SIG-M5 treated with dmso at 0.1 percent for 504 hours (cell line): ENCODE measurements at regions not wholly inside any gene's neighbourhood (a gene's known extent, or its start where the extent isn't known, plus 50 kb on each side); places are given as distances from the start of the nearest gene placed in this dataset.

ENCODE experiments used
- DNase-seq: peaks from one replicate; lab custom pipeline; 2025; ENCODE audit not compliant: unreplicated experiment; lab: John Stamatoyannopoulos, UW

DNA sequence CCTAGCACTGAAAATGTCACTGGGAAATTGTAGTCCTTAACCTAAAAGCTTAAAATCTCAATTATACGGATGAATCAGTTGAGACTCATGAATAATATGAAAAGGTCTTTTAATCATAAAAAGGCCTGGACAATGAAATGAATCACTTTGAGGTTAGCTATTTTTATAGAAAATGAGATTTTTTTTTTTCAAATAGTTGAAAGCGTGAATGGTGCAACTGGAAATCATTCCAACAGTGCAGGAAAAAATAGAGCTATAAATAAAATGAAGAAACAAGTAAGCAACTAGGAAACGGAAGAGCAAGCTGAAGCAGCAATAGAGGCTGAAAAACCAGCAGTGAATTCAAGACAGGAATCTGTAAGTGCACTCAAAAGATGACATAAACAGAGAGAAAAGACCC is 142.9 kb downstream of the BACH1 start:
- no peak for DNase-seq

DNA sequence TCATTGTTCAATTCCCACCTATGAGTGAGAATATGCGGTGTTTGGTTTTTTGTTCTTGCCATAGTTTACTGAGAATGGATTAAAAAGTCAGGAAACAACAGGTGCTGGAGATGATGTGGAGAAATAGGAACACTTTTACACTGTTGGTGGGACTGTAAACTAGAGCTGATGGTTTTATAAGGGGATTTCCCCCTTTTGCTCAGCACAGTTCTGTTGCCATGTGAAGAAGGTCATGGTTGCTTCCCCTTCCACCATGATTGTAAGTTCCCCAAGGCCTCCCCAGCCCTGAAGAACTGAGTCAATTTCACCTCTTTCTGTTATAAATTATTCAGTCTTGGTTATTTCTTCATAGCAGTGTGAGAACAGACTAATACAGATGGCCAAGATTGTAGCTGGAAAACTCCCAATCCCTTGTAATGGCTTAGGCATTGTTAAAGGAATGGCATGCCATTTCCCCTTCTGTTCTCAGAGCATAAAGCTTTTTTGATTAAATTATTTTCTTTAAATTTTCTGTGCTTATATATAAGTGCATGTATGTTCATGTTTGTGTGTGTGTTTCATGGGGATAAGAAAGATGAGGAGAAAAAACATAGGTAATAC is 144.8 kb downstream of the BACH1 start:
- no peak for DNase-seq

DNA sequence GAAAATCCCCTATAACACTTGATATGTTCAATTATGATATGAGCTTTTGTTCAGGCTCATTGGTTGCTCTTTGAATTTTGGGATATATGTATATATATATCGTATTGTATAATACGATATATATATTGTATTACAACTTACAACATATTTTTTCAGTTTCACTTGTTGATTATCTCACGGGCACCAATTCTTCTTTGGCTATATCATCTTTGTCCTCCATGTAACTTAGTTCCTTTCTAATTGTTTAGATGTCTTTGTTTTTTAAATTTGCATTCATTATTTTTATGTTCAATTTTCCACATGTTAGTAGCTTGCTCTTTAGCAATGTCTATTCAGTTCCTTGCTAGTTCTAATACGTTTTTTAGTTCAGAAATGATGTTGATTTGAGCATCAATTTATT is 150.0 kb downstream of the BACH1 start:
- DNase-seq = no peak

DNA sequence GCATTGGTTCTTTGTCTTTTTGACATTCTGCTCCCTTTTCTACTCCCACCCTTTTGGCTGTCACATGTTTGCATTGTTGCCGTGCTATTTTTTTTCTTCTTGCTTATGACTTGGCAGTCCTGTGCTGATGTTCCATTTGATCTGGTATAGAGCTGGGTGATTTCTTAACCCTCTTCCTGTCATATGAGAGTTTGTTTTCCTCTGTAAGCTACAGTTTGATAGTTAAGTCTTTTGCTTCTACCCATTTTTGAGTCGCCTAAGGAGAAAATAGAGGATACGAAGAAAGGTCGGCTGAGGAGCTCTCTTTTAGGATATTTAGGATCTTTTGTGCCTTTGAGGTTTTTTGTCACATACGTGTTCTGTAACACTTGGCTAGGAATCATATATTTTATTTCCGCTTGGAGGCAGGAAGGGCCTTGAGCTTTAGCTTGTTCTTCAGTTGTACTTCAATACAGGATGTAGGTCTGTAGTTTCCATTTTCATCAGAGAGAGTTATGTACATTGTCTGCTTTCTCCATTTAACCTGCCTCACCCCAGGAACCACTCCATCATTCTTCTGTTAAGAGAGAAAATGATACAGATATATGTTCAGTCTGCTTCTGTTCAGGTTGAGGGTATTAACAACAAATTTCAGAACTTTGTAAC is 150.7 kb downstream of the BACH1 start:
- DNase-seq = no peak

DNA sequence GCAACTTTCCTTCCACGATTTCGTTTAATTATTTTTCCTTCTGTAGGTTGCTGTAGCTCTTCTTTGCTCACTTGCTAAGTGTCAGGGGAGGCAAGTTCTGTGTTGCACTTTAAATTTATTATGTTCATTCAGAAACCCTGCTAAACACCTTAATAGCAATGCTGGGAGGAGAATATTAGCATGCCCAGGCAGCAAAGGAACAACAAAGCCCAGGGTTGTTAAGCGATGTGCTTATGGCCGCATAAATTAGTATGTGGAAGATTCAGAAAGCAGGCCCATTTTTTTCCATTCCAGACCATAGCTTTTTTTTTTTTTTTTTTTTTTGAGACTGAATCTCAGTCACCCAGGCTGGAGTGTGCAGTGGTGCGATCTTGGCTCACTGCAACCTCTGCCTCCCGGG is 151.3 kb downstream of the BACH1 start:
- DNase-seq = no peak

DNA sequence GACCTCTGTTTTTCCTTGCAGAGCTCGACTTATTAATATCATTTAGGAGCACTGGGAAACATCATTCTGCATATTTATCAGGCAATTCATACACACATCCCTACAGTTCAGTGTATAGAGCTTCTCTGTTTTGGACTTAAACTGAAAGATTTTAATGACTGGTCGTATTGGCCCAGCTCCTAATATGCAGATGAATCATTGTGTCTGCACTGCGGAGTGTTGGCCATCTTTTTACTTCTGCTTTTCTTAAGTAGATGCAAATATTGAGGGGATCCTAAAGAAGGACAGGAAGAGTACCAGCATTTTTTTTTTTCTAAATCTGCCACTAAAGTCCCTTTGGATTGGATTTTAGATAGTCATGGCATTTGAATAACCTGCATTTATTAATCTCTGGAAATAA is 154.8 kb downstream of the BACH1 start:
- DNase-seq = no peak

DNA sequence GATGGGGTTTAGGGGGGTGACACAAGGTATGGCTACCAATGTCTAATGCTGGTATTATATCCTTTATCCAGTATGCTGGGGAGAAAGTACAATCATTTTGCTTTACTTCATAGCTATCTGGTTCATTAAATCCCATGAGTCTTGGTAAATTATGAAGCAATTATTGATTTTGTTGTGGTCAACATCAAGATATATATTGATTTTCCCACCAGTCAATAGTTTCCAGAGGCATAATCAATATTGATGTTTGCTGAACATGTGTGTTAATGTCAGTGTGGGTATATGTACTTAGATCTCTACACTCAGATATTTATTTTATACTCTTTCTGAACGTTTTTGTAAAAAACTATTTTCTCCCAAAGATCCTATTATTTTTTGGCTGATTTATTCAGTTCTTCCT is 155.5 kb downstream of the BACH1 start:
- no peak for DNase-seq

DNA sequence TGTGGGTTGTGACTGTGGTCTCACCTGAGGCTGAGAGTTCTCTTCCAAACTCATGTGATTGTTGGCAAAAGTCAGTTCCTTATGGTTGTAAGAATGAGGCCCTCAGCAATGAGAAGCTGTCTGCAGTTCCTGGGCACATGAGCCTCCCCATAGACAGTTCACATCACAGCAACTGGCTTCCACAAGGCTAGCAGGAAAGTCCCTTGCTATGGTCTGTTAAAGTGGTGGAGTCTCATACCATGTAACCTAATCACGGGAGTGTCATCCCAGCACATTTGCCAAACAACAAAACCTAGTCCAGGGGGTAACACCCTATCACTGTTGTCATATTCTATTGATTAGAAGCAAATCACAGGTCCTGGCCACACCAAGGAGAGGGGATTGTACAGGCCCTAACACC is 163.8 kb downstream of the BACH1 start:
- DNase-seq = no peak

DNA sequence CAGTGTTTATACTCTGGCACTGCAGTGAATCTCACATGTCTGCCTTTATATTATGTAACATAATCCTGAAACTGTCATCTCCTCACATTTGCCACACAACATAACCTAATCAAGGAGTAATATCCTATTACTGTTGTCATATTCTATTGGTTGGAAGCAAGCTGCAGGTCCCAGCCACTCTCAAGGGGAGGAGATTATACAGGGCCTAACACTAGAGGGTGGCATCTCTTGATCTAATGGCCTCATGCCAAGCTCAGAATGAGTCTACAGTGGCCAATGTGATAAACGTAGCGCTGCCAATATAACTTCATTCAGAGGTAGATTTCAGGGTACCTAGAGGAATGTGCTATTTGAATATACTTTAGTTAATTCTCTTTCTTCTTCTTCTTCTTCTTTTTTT is 166.8 kb downstream of the BACH1 start:
- DNase-seq = no peak

DNA sequence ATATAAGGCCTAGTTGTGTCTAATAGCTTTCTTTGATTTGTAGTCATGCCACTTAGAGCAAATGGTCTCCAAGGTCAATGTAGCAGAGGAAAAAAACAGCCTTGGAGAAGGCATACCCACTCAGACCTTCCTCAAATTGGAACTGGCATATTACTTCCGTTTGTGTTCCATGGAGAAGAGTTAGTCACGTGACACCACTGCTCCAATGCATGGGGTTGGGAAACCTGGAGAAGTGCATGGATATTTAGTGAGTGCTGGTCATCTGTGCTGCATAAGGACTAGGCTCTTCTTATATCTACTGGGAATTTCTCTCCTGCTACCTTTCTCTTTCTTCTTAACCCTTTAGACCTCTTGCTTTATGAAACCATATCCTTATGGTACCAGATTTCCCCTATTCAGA is 167.8 kb downstream of the BACH1 start:
- DNase-seq = no peak

DNA sequence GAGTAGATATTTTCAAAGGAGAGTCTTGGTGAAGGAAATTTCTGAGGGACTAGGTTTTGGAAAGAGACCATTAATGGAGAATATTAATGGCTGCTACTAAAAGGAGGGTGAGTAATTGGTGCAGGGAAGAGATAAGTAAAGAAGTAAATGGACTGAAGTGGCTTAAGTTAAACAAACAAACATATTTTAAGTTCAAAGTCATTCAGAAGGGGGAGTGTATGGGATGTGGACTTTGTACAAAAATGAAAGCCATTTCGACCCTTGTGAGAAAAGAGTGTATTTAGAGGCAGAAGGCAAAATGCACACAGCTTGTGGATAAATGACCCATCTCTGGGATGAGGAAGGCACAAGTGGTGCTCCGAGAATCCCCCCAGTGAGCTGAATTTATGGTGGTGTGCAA is 171.7 kb downstream of the BACH1 start:
- DNase-seq = no peak

DNA sequence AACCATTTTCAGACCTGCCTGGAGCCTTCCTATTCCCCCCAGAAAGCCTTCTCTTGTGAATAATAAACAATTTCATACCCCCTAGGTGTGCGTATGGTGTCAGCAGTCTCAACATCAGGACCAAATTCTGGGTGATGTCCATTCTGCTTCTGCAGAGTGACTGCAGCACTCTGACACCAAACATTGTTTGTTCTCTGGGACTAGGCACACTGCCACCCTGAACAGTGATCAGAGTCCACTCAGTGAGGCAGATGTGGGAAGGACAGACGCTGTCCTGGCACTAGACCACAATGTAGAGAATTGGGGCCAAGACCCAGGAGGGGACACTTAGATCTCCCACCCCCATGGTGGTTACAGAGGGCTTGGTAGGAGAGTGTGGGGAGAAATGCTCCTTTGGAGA is 175.1 kb downstream of the BACH1 start:
- no peak for DNase-seq

DNA sequence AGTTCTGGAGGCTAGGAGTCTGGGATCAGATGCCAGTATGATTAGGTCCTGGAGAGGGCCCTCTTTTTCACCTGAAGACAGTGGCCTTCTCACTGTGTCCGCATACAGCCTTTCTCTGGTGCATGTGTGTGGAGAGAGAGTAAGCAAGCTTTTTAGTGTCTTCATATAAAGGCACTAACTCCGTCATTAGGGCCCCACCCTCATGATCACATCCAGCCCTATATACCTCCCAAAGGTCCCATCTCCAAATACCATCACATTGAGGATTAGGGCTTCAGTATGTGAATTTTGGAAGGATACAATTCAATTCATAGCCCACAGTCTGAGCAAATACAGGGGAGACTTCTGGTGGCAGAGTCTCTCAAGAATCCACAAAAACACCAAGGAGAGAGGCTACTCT is 176.6 kb downstream of the BACH1 start:
- DNase-seq = no peak

DNA sequence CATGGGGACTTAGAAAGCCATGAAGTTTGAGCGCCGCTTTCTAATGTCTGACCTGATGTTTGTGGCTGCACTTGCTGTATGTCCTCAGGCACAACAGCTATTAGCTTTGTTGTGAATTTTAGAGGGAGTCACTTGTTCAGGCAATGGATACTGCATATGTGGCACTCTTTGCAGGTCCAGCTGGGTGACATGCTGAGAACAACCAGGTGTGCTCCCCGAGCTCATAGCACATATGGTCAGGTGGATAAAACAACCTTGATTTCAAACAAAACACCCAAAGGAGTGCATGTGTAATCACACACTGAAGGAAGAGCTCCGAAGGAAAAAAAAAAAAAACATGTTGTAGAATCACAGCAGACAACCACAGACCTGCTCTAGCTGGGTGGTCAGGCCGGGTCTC is 178.6 kb downstream of the BACH1 start:
- no peak for DNase-seq

DNA sequence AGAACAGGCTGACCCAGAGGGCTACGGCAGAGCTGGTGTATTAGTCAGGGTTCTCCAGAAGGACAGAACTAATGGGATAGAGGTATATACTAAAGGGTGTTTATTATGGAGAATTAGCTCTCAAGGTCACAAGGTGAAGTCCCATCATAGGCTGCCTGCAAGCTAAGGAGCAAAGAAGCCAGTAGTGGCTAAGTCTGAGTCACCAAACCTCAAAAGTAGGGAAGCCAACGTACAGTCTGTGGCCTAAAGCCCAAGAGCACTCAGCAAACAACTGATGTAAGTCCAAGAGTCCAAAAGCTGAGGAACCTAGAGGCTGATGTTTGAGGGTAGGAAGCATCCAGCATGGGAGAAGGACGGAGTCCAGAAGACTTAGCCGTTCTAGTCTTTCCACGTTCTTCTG is 179.2 kb downstream of the BACH1 start:
- DNase-seq = peak; percentile 27

DNA sequence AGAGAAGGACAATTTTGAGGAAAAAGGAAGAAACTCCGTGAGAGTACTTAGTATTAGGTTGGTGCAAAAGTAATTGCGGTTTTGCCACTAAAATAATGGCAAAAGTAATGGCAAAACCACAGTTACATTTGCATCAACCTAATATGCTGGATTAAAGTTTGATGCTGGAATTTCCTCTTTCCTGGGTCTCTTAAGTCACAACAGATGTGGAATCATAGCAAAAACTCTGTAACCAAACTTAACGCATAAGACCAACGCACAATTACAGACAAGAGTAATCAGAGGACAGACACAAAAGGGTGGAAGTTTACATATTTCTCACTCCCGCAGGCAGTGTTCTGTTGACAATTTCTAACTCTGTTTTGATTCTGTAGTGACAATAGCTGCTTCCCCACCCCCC is 182.4 kb downstream of the BACH1 start:
- no peak for DNase-seq

DNA sequence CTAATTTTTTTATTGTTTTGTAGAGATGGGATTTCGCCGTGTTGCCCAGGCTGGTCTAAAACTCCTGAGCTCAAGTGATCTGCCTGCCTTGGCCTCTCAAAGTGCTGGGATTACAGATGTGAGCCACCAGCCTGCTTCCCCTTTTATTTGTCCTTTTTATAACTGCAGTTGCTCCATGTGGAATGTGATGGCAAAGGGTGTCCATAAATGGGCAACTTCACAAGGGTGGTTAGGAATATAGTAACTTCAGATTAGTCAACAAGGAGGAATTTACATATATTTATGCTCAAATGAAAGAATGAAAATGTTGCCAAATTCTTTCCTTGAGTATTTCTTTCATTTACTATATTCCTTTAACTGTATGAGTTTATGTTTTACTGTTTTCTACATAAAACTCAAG is 182.9 kb downstream of the BACH1 start:
- no peak for DNase-seq

DNA sequence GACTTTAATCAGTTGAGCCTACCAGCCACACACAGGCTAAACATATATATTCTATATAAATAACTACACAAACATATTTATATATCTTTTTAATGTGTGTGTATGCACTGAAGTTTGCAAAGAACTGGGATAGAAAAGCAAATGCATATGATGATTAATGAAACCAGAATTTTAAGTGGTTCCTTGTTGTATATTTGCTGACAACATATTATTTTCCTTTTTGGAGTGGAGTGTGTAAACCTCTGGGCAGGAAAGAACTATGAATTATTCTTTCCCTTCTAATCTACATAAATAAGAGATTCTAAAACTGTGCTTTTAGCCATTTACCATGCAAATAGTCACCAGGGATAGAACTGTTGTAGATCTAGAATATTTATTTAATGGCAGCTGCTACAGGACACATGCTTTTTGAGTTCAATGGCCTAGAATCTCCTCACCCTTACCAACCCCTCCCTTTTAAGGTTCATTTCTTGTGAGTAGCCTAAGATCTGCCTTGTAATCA is 187.6 kb downstream of the BACH1 start:
- no peak for DNase-seq
